PC-3 (cell line): ENCODE measurements at regions not wholly inside any gene's neighbourhood (a gene's known extent, or its start where the extent isn't known, plus 50 kb on each side); places are given as distances from the start of the nearest gene placed in this dataset.

Experiments used
- CTCF ChIP-seq: fragments of 300-600 bp; sonication (generic); conservative IDR thresholded peaks from 2 replicates; pipeline ENCODE4 v1.5.1; 2017; ENCODE audit warnings: antibody characterized with exemption, low read depth, mild to moderate bottlenecking, low read length
- EZH2 ChIP-seq: fragments of 300-600 bp; sonication (generic); IDR thresholded peaks from one replicate; pipeline ENCODE4 v1.6.1; 2017; ENCODE audit warnings: antibody characterized with exemption, mild to moderate bottlenecking, low read length; ENCODE audit not compliant: unreplicated experiment

- TF ChIP-seq CTCF, result no peak
- TF ChIP-seq EZH2, result no peak
These were observed 115.5 kb upstream of the C2CD4B start for GRCh38 chr15:62280625-62281024.
